ENCODE measurements at regions not wholly inside any gene's neighbourhood (a gene's known extent, or its start where the extent isn't known, plus 50 kb on each side); places are given as distances from the start of the nearest gene placed in this dataset.

DNA sequence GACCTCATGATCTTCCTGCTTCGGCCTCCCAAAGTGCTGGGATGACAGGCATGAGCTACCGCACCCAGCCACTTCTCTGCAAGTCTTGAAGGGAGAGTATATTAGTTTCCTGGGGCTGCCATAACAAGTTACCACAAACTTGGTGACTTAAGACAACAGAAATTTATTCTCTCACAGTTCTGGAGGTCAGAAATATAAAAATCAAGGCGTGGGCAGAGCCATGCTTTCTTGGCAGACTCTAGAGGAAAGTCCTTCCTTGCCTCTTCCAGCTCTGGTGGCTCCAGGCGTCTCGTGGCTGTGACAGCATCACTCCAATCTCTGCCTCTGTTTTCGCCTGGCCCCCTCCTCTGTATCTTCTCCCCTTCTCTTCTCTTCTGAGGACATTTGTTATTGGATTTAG, 110.2 kb upstream of the NAV2 start:
- ATAC-seq (ENCODE audit: low read depth) = no peak
- H3K4me3 ChIP-seq (ENCODE audit: control extremely low read depth in 1 of 5, extremely low read depth in 1 of 5, insufficient read depth in 1 of 5, low read depth in 2 of 5, low read length in 4 of 5) = no peak overlapping the region
- H3K27ac Mint-ChIP-seq = no peak overlapping the region
- H3K27me3 ChIP-seq (replicated peaks in 1 of 4; ENCODE audit: control extremely low read depth in 1 of 4, control insufficient read depth in 3 of 4, insufficient read depth in 4 of 4, low read length in 3 of 4) = peaks cover 0 to 3% (median 0%) of the 10 kb centered on the region in 4 experiments
- TF ChIP-seq, protein P1, sequence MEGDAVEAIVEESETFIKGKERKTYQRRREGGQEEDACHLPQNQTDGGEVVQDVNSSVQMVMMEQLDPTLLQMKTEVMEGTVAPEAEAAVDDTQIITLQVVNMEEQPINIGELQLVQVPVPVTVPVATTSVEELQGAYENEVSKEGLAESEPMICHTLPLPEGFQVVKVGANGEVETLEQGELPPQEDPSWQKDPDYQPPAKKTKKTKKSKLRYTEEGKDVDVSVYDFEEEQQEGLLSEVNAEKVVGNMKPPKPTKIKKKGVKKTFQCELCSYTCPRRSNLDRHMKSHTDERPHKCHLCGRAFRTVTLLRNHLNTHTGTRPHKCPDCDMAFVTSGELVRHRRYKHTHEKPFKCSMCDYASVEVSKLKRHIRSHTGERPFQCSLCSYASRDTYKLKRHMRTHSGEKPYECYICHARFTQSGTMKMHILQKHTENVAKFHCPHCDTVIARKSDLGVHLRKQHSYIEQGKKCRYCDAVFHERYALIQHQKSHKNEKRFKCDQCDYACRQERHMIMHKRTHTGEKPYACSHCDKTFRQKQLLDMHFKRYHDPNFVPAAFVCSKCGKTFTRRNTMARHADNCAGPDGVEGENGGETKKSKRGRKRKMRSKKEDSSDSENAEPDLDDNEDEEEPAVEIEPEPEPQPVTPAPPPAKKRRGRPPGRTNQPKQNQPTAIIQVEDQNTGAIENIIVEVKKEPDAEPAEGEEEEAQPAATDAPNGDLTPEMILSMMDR (IDR thresholded peaks at IDR 0.05) = no peak
- no peak for TF ChIP-seq EZH2 (IDR thresholded peaks at IDR 0.05; ENCODE audit: borderline replicate concordance, insufficient read depth, low read depth, low read length, poor library complexity, severe bottlenecking)
- no peaks in the 10 kb centered on the region for H3K79me2 ChIP-seq (ENCODE audit: control insufficient read depth, insufficient read depth, low read length)
- H2AFZ ChIP-seq (ENCODE audit: insufficient read depth, low read depth, low read length, poor library complexity, severe bottlenecking) = no peak overlapping the region
- intact Hi-C loops (cut with micrococcal nuclease) = no loop called here
- no peak overlapping the region for H3K4me3 Mint-ChIP-seq
- H3K9me3 Mint-ChIP-seq (ENCODE audit: insufficient read depth) = peaks cover 4% of the 10 kb centered on the region
- DNase-seq = no peak
- ChIA-PET CTCF (no interaction called here), POLR2A (no interaction called here)
- no peak overlapping the region for H3K27ac ChIP-seq (ENCODE audit: low read length in 2 of 2)
- H3K9ac ChIP-seq (ENCODE audit: low read length) = no peak overlapping the region
- no peaks in the 10 kb centered on the region for H3K36me3 ChIP-seq (replicated peaks in 1 of 2; ENCODE audit: control extremely low read depth in 1 of 2, control insufficient read depth in 1 of 2, extremely low read depth in 1 of 2, insufficient read depth in 2 of 2, low read length in 1 of 2)
- 63% methylated on average over 1 of the region's 6 CpGs for WGBS (ENCODE audit: insufficient coverage)
- peaks cover 30% of the 10 kb centered on the region for H3K27me3 Mint-ChIP-seq
- no peaks in the 10 kb centered on the region for H3K4me1 ChIP-seq (ENCODE audit: control insufficient read depth in 2 of 2, insufficient read depth in 2 of 2, low read length in 2 of 2)
- H3K4me2 ChIP-seq (replicated peaks; ENCODE audit: low read depth, low read length, poor library complexity, severe bottlenecking) = no peak overlapping the region
- no peaks in the 10 kb centered on the region for H3K4me1 Mint-ChIP-seq
- H3K9me3 ChIP-seq (ENCODE audit: control extremely low read depth in 1 of 3, control insufficient read depth in 2 of 3, insufficient read depth in 1 of 3, low read length in 2 of 3) = no peaks in the 10 kb centered on the region
- no peaks in the 10 kb centered on the region for H4K20me1 ChIP-seq (ENCODE audit: control insufficient read depth, insufficient read depth, low read length, poor library complexity, severe bottlenecking)

DNA sequence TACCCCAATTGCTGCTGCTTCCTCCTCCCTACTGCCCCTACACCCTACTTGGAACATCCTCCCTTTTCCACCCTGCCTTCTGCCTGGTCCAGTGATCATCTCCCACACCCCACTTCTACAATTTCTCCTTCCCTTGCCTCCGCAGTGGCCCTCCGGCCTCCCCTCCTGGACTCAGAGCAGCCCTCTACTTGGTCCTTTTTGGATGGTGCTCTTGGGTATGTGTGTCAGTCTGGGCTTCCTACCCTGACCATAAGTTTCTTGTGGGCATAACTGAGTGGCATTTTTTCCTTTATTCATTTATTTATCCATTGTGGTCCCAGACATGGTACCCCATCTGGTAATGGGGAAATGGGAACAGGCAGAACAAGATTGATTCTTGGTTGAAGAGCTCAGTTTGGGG, 111.4 kb upstream of the NAV2 start:
- H3K27ac Mint-ChIP-seq = no peak overlapping the region
- H2AFZ ChIP-seq (ENCODE audit: insufficient read depth, low read depth, low read length, poor library complexity, severe bottlenecking) = no peak overlapping the region
- peaks cover 4% of the 10 kb centered on the region for H3K9me3 Mint-ChIP-seq (ENCODE audit: insufficient read depth)
- no peak for TF ChIP-seq EZH2 (IDR thresholded peaks at IDR 0.05; ENCODE audit: borderline replicate concordance, insufficient read depth, low read depth, low read length, poor library complexity, severe bottlenecking)
- TF ChIP-seq, protein P1 (IDR thresholded peaks at IDR 0.05) = no peak
- H3K36me3 ChIP-seq (replicated peaks in 1 of 2; ENCODE audit: control extremely low read depth in 1 of 2, control insufficient read depth in 1 of 2, extremely low read depth in 1 of 2, insufficient read depth in 2 of 2, low read length in 1 of 2) = no peaks in the 10 kb centered on the region
- H3K27me3 ChIP-seq (replicated peaks in 1 of 4; ENCODE audit: control extremely low read depth in 1 of 4, control insufficient read depth in 3 of 4, insufficient read depth in 4 of 4, low read length in 3 of 4) = peaks cover 0 to 3% (median 0%) of the 10 kb centered on the region in 4 experiments
- H3K27me3 Mint-ChIP-seq = peaks cover 26% of the 10 kb centered on the region
- ATAC-seq (ENCODE audit: low read depth) (no peak), DNase-seq (no peak)
- ChIA-PET CTCF (interaction anchor here (1.2 kb wide), 1 partner anchor 42 kb away, joined by 3 read pairs; no protein-coding TSS in a partner anchor), POLR2A (interaction anchor here (0.6 kb wide), 1 partner anchor 446 kb away, joined by 6 read pairs; no protein-coding TSS in a partner anchor)
- no peaks in the 10 kb centered on the region for H3K4me1 ChIP-seq (ENCODE audit: control insufficient read depth in 2 of 2, insufficient read depth in 2 of 2, low read length in 2 of 2)
- no peak overlapping the region for H3K4me2 ChIP-seq (replicated peaks; ENCODE audit: low read depth, low read length, poor library complexity, severe bottlenecking)
- WGBS (ENCODE audit: insufficient coverage) = no CpG with 5 or more reads among the region's 2 CpGs
- H3K4me3 Mint-ChIP-seq = no peak overlapping the region
- no peaks in the 10 kb centered on the region for H3K9me3 ChIP-seq (ENCODE audit: control extremely low read depth in 1 of 3, control insufficient read depth in 2 of 3, insufficient read depth in 1 of 3, low read length in 2 of 3)
- no peaks in the 10 kb centered on the region for H4K20me1 ChIP-seq (ENCODE audit: control insufficient read depth, insufficient read depth, low read length, poor library complexity, severe bottlenecking)
- no peaks in the 10 kb centered on the region for H3K4me1 Mint-ChIP-seq
- H3K79me2 ChIP-seq (ENCODE audit: control insufficient read depth, insufficient read depth, low read length) = no peaks in the 10 kb centered on the region
- intact Hi-C loops (cut with micrococcal nuclease) = no loop called here
- no peak overlapping the region for H3K9ac ChIP-seq (ENCODE audit: low read length)
- H3K4me3 ChIP-seq (ENCODE audit: control extremely low read depth in 1 of 5, extremely low read depth in 1 of 5, insufficient read depth in 1 of 5, low read depth in 2 of 5, low read length in 4 of 5) = no peak overlapping the region
- H3K27ac ChIP-seq (ENCODE audit: low read length in 2 of 2) = no peak overlapping the region

Data from B cell (primary cell).